Liver (tissue), 2 donors: ENCODE measurements at regions not wholly inside any gene's neighbourhood (a gene's known extent, or its start where the extent isn't known, plus 50 kb on each side); places are given as distances from the start of the nearest gene placed in this dataset.

ENCODE experiments used
- FOXA1 ChIP-seq: IDR thresholded peaks from 2 replicates; pipeline ENCODE4 v1.6.1; 2016; ENCODE audit warnings: antibody characterized with exemption
- GABPA ChIP-seq, 2 donors: IDR thresholded peaks in 1 of 2; conservative IDR thresholded peaks in 1 of 2; 2 replicates each; pipeline ENCODE4 v1.6.1; 2016; ENCODE audit warnings: antibody characterized with exemption in 2 of 2, mild to moderate bottlenecking in 1 of 2, moderate library complexity in 1 of 2
- MAX ChIP-seq: IDR thresholded peaks from 2 replicates; pipeline ENCODE4 v1.6.1; 2016; ENCODE audit warnings: antibody characterized with exemption
- TAF1 ChIP-seq: conservative IDR thresholded peaks from 2 replicates; pipeline ENCODE4 v1.6.1; 2016; ENCODE audit warnings: antibody characterized with exemption, mild to moderate bottlenecking
- donor health status: healthy.

GRCh38 chr20:48142516-48142773 lies 357.2 kb upstream of the SULF2 start:
- no peak for TF ChIP-seq FOXA1
- TF ChIP-seq TAF1 = no peak
- TF ChIP-seq MAX = no peak
- no peak for TF ChIP-seq GABPA (IDR thresholded peaks at IDR 0.05 in 1 of 2, conservative IDR thresholded peaks at IDR 0.05 in 1 of 2)
